ENCODE measurements at regions not wholly inside any gene's neighbourhood (a gene's known extent, or its start where the extent isn't known, plus 50 kb on each side); places are given as distances from the start of the nearest gene placed in this dataset.

DNA sequence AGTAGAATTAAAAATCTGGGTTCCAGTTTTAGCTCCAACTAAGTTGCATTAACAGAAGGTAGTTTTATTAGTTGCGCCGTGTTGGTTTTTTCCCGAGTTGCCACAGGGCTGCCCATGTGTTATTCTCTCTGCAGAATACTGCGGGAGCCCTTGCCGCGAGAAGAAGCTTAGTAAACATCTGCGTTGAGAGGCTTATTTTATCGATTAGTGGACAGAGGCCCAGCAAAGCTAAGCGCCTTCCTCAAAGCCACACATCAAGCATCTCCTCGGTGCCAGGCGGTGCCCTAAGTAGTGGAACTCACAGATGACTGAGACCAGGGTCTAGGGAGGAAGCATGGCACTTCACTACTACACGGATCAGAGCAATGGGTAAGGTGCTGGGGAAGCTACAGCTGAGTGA, 212.3 kb upstream of the IRX5 start:
- Histone ChIP-seq H3K4me3 (IDR thresholded peaks at IDR 0.05; ENCODE audit: insufficient read depth, low read depth, low read length) (no peak overlapping the region), H3K79me2 (ENCODE audit: insufficient read depth, low read depth) (no peaks in the 10 kb centered on the region), H2AFZ (ENCODE audit: low read depth) (no peak overlapping the region), H4K20me1 (ENCODE audit: insufficient read depth) (no peaks in the 10 kb centered on the region), H3K9ac (no peak overlapping the region), H3K4me2 (no peak overlapping the region), H3K27ac (no peak overlapping the region), H3K27me3 (ENCODE audit: insufficient read depth, low read depth) (no peaks in the 10 kb centered on the region), H3K4me1 (ENCODE audit: low read depth, poor library complexity, severe bottlenecking) (no peaks in the 10 kb centered on the region), H3K36me3 (ENCODE audit: insufficient read depth) (no peaks in the 10 kb centered on the region)
- TF ChIP-seq, protein P1, sequence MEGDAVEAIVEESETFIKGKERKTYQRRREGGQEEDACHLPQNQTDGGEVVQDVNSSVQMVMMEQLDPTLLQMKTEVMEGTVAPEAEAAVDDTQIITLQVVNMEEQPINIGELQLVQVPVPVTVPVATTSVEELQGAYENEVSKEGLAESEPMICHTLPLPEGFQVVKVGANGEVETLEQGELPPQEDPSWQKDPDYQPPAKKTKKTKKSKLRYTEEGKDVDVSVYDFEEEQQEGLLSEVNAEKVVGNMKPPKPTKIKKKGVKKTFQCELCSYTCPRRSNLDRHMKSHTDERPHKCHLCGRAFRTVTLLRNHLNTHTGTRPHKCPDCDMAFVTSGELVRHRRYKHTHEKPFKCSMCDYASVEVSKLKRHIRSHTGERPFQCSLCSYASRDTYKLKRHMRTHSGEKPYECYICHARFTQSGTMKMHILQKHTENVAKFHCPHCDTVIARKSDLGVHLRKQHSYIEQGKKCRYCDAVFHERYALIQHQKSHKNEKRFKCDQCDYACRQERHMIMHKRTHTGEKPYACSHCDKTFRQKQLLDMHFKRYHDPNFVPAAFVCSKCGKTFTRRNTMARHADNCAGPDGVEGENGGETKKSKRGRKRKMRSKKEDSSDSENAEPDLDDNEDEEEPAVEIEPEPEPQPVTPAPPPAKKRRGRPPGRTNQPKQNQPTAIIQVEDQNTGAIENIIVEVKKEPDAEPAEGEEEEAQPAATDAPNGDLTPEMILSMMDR (conservative IDR thresholded peaks at IDR 0.05; ENCODE audit: low read depth, low read length): no peak

DNA sequence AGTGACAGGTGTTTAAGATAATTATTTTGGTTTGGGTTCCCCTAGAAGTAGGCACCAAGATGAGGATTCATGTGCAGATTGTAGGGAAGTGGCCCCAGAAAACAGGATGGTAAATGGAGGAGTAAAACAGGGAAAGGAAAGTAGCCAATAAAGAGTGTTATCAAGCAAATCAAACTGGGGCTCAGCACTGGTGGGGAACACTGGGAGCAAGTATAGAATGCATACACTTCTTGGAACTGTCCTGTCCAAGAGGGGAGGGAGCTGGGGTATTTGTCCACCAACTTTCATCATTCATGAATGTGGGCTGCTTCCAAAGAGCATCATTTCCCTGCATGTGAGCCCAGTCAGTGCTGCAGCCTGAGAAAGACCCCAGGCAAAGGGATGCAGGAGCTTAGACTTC, 215.7 kb upstream of the IRX5 start:
- Histone ChIP-seq H3K27me3 (ENCODE audit: insufficient read depth, low read depth) (no peaks in the 10 kb centered on the region), H3K27ac (no peak overlapping the region), H3K79me2 (ENCODE audit: insufficient read depth, low read depth) (no peaks in the 10 kb centered on the region), H3K9ac (no peak overlapping the region), H3K4me3 (IDR thresholded peaks at IDR 0.05; ENCODE audit: insufficient read depth, low read depth, low read length) (no peak overlapping the region), H4K20me1 (ENCODE audit: insufficient read depth) (no peaks in the 10 kb centered on the region), H3K4me1 (ENCODE audit: low read depth, poor library complexity, severe bottlenecking) (no peaks in the 10 kb centered on the region), H3K36me3 (ENCODE audit: insufficient read depth) (no peaks in the 10 kb centered on the region), H2AFZ (ENCODE audit: low read depth) (no peak overlapping the region), H3K4me2 (no peak overlapping the region)
- TF ChIP-seq, protein P1 (conservative IDR thresholded peaks at IDR 0.05; ENCODE audit: low read depth, low read length): no peak

DNA sequence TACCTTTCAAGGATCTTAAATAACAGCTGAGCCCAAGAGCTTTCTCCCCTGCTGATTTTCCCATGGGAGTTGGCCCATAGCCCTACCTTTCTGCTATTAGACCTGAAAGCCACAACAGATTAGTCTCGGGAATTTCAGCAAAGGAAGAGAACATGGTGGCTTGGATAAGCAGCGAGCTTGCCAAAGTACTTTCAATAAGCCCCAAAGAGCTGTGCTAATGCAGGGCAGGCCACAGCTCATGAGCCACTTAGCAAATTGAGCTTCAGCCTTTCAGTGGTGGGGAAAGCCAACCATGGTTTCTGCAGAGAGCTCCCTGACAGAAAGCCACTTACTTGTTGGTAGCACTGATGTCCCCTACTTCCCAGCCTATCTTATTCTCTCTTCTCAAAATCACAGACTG, 217.8 kb upstream of the IRX5 start:
- H3K4me2 ChIP-seq: no peak overlapping the region
- no peaks in the 10 kb centered on the region for H4K20me1 ChIP-seq (ENCODE audit: insufficient read depth)
- no peak overlapping the region for H3K9ac ChIP-seq
- H3K27ac ChIP-seq: no peak overlapping the region
- H3K27me3 ChIP-seq (ENCODE audit: insufficient read depth, low read depth): no peaks in the 10 kb centered on the region
- no peak overlapping the region for H3K4me3 ChIP-seq (IDR thresholded peaks at IDR 0.05; ENCODE audit: insufficient read depth, low read depth, low read length)
- TF ChIP-seq, protein P1 (conservative IDR thresholded peaks at IDR 0.05; ENCODE audit: low read depth, low read length): no peak
- no peaks in the 10 kb centered on the region for H3K79me2 ChIP-seq (ENCODE audit: insufficient read depth, low read depth)
- no peaks in the 10 kb centered on the region for H3K4me1 ChIP-seq (ENCODE audit: low read depth, poor library complexity, severe bottlenecking)
- H3K36me3 ChIP-seq (ENCODE audit: insufficient read depth): no peaks in the 10 kb centered on the region
- H2AFZ ChIP-seq (ENCODE audit: low read depth): no peak overlapping the region

DNA sequence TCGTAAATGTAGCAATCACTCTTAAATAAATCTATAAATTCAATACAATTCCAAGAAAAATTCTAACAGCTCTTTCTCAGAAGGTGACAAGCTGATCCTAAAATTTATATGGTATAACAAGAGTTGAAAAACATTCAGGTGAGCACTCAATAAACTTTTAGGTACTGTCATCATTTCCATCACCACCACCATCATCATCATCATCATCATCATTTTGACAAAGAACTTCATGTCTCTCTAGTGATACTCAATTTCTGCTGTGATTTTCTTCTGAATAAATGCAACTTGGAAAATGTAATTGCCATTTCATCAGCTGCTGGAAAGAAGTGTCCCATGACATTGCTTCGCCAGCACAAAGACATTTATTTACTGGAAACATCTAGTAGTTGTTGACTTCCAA, 222.9 kb upstream of the IRX5 start:
- H3K9ac ChIP-seq: no peak overlapping the region
- no peak overlapping the region for H3K27ac ChIP-seq
- TF ChIP-seq, protein P1 (conservative IDR thresholded peaks at IDR 0.05; ENCODE audit: low read depth, low read length): no peak
- no peaks in the 10 kb centered on the region for H3K27me3 ChIP-seq (ENCODE audit: insufficient read depth, low read depth)
- no peaks in the 10 kb centered on the region for H4K20me1 ChIP-seq (ENCODE audit: insufficient read depth)
- no peak overlapping the region for H2AFZ ChIP-seq (ENCODE audit: low read depth)
- no peaks in the 10 kb centered on the region for H3K4me1 ChIP-seq (ENCODE audit: low read depth, poor library complexity, severe bottlenecking)
- no peaks in the 10 kb centered on the region for H3K79me2 ChIP-seq (ENCODE audit: insufficient read depth, low read depth)
- no peak overlapping the region for H3K4me3 ChIP-seq (IDR thresholded peaks at IDR 0.05; ENCODE audit: insufficient read depth, low read depth, low read length)
- no peak overlapping the region for H3K4me2 ChIP-seq
- no peaks in the 10 kb centered on the region for H3K36me3 ChIP-seq (ENCODE audit: insufficient read depth)

DNA sequence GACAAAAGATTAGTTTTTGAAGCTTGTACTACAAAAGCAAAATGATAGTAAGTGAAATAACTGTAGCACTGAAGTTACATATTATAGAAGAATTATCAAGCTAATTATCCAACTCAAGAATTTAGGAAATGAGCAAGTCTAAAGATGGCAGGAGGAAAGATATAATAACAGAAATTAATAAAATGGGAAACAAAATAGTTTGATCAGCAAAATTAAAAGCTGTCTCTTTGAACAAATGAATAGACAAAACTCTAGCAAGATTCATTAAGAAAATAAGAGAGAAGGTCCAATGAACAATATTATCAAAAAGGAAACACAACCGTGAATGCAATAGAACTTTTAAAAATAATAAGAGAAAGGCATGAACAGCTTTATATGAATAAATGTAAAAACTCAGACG, 224.3 kb upstream of the IRX5 start:
- Histone ChIP-seq H3K4me1 (ENCODE audit: low read depth, poor library complexity, severe bottlenecking) (no peaks in the 10 kb centered on the region), H3K79me2 (ENCODE audit: insufficient read depth, low read depth) (no peaks in the 10 kb centered on the region)
- TF ChIP-seq, protein P1 (conservative IDR thresholded peaks at IDR 0.05; ENCODE audit: low read depth, low read length): no peak

More for the DNA sequence above, 224.3 kb upstream of the IRX5 start:
- Histone ChIP-seq H3K4me2 (no peak overlapping the region), H3K27ac (no peak overlapping the region), H4K20me1 (ENCODE audit: insufficient read depth) (no peaks in the 10 kb centered on the region), H2AFZ (ENCODE audit: low read depth) (no peak overlapping the region), H3K9ac (no peak overlapping the region), H3K4me3 (IDR thresholded peaks at IDR 0.05; ENCODE audit: insufficient read depth, low read depth, low read length) (no peak overlapping the region), H3K36me3 (ENCODE audit: insufficient read depth) (no peaks in the 10 kb centered on the region), H3K27me3 (ENCODE audit: insufficient read depth, low read depth) (no peaks in the 10 kb centered on the region)
